Calu3 (cell line): ENCODE measurements at regions not wholly inside any gene's neighbourhood (a gene's known extent, or its start where the extent isn't known, plus 50 kb on each side); places are given as distances from the start of the nearest gene placed in this dataset.

ENCODE experiments used
- BruUV-seq: library from RNA; stranded (reverse); fragments of 400-500 nt; replicated peaks from 2 replicates; lab custom pipeline; 2021; lab: Mats Ljungman, UMichigan
- CTCF ChIA-PET: fragments of 300-600 bp; sonication (Branson Sonifier 250); formaldehyde crosslinking; loops from one replicate; lab custom pipeline; 2022; ENCODE audit warnings: antibody characterized with exemption; lab: Charles Lee
- DNase-seq: peaks from one replicate; pipeline ENCODE4 v3.0.0; 2022
- H3K27ac Mint-ChIP-seq: one replicate; pipeline ENCODE4 v1.8.0; 2022; ENCODE audit warnings: mixed read lengths; ENCODE audit not compliant: unreplicated experiment
- H3K27me3 Mint-ChIP-seq: one replicate; pipeline ENCODE4 v1.8.0; 2022; ENCODE audit warnings: mixed read lengths; ENCODE audit not compliant: unreplicated experiment
- H3K36me3 Mint-ChIP-seq: one replicate; pipeline ENCODE4 v1.8.0; 2022; ENCODE audit warnings: mild to moderate bottlenecking, moderate library complexity, mixed read lengths; ENCODE audit not compliant: insufficient read depth, unreplicated experiment
- H3K4me1 Mint-ChIP-seq: one replicate; pipeline ENCODE4 v1.8.0; 2022; ENCODE audit warnings: mild to moderate bottlenecking, low read depth, mixed read lengths; ENCODE audit not compliant: unreplicated experiment
- H3K4me3 Mint-ChIP-seq: one replicate; pipeline ENCODE4 v1.8.0; 2022; ENCODE audit warnings: mild to moderate bottlenecking, low read depth, moderate library complexity, mixed read lengths; ENCODE audit not compliant: unreplicated experiment
- H3K9me3 Mint-ChIP-seq: one replicate; pipeline ENCODE4 v1.8.0; 2022; ENCODE audit warnings: low read depth, mixed read lengths; ENCODE audit not compliant: unreplicated experiment
- intact Hi-C: fragments of 100-400 bp; cut with micrococcal nuclease; formaldehyde crosslinking; loops from one replicate; pipeline ENCODE4 v1.10.0; 2022; ENCODE audit not compliant: unreplicated experiment
- TF ChIP-seq, protein P1 (sequence below): fragments of 200-600 bp; IDR thresholded peaks from one replicate; pipeline ENCODE4 v1.8.0; 2022; ENCODE audit warnings: antibody characterized with exemption; ENCODE audit not compliant: unreplicated experiment

DNA sequence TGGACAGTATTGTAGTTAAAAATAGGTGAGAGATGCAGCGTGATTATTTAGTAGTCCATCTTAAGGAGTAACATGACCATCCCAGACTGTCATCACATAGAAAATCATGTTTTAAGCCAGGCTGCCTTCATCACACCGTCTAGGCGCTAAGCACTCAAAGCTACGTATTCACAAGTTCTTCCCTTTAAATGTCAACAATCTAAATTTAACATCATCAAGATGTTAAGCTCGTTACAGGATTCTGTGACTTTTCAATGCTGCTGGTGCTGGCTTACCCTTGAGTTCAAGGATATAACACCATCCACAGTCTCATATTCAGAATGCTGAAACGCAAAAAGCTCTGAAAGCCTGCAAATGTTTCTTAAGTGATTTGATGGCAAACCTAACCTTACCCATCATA is 109.5 kb upstream of the CDCA7L start:
- H3K4me3 Mint-ChIP-seq, result no peak overlapping the region
- no peak for DNase-seq
- no peaks in the 10 kb centered on the region for H3K4me1 Mint-ChIP-seq
- no TSS peak for BruUV-seq
- CTCF ChIA-PET, result no interaction called here
- no peaks in the 10 kb centered on the region for H3K36me3 Mint-ChIP-seq
- peaks cover 92% of the 10 kb centered on the region for H3K27me3 Mint-ChIP-seq
- TF ChIP-seq, protein P1, sequence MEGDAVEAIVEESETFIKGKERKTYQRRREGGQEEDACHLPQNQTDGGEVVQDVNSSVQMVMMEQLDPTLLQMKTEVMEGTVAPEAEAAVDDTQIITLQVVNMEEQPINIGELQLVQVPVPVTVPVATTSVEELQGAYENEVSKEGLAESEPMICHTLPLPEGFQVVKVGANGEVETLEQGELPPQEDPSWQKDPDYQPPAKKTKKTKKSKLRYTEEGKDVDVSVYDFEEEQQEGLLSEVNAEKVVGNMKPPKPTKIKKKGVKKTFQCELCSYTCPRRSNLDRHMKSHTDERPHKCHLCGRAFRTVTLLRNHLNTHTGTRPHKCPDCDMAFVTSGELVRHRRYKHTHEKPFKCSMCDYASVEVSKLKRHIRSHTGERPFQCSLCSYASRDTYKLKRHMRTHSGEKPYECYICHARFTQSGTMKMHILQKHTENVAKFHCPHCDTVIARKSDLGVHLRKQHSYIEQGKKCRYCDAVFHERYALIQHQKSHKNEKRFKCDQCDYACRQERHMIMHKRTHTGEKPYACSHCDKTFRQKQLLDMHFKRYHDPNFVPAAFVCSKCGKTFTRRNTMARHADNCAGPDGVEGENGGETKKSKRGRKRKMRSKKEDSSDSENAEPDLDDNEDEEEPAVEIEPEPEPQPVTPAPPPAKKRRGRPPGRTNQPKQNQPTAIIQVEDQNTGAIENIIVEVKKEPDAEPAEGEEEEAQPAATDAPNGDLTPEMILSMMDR, result no peak
- H3K27ac Mint-ChIP-seq, result no peak overlapping the region
- H3K9me3 Mint-ChIP-seq, result no peaks in the 10 kb centered on the region
- intact Hi-C loops, result no loop called here

DNA sequence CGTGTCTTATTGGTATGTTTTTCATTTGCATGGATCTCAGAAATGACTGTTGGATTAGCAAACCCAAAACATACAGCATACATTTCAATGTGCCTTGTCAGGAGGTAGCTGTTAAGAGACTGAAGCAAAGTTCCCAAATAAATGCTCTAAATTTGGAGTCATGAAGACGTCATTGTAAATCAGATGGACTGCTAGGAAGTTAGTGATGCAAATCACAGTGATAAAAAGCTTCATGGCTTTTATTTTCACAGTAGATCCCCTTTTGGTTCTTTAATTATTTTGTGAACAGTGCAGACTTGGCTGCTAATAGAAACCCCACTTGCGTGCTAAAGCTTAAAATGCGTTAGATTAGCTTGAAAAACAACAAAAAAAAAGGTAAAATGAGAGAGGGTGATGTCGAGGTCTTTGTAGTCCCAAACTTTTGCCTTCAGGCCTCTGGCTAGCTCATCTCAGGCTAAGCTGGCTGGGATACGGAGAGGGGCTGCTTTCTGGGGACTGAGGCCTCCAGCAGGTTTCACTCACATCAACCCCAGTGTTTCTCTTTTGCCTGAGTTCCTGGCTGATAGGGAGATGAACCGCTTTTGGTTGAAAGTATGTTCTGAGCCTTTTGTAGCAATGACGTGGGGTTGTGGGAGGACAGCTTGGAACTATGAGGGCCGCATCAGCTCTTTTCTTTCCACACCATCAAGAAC is 107.1 kb upstream of the CDCA7L start:
- no TSS peak for BruUV-seq
- peaks cover 93% of the 10 kb centered on the region for H3K27me3 Mint-ChIP-seq
- H3K9me3 Mint-ChIP-seq, result no peaks in the 10 kb centered on the region
- H3K4me1 Mint-ChIP-seq, result no peaks in the 10 kb centered on the region
- intact Hi-C loops, result no loop called here
- no peak for DNase-seq
- CTCF ChIA-PET, result interaction anchor here (1.1 kb wide), 1 partner anchor 17 kb away, joined by 3 read pairs; no protein-coding TSS in a partner anchor
- H3K4me3 Mint-ChIP-seq, result no peak overlapping the region
- no peaks in the 10 kb centered on the region for H3K36me3 Mint-ChIP-seq
- no peak overlapping the region for H3K27ac Mint-ChIP-seq
- TF ChIP-seq, protein P1, result no peak

DNA sequence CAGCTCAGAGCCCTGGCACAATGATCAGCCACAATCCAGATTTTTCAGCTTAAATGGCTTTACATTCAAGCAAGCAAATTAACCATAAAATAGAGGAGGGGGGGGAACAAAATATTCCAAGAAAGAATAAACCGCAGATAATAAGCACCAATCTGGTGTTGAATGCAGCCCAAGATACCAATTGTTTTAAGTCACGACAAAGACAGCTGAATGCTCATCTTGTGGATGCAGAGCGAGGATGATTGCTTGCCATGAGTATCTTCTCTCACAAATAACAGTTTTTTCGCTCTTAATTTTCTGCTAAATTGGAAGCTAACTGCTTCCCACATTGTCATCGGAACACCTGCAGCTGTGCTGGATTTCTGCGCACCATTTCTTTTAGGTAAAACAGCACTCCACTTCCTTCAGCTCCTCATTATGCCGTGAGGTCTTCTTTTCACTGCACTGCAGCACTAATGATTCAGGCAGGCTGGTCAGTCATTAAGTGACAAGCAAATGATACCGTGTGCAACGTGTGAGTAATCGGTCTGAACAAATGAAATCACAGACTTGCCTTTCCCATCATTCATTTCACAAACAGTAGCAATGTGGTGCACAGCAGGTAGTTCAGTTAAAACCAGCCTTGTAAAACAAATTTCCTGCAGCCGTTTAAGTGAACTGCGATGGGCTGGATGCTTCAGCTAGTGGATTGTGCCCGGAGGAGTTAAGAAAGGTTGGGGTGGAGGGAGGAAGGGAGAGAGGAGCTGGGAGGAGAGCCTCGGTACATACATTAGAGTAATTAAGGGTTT is 106.4 kb upstream of the CDCA7L start:
- no peak overlapping the region for H3K27ac Mint-ChIP-seq
- no peaks in the 10 kb centered on the region for H3K4me1 Mint-ChIP-seq

DNA sequence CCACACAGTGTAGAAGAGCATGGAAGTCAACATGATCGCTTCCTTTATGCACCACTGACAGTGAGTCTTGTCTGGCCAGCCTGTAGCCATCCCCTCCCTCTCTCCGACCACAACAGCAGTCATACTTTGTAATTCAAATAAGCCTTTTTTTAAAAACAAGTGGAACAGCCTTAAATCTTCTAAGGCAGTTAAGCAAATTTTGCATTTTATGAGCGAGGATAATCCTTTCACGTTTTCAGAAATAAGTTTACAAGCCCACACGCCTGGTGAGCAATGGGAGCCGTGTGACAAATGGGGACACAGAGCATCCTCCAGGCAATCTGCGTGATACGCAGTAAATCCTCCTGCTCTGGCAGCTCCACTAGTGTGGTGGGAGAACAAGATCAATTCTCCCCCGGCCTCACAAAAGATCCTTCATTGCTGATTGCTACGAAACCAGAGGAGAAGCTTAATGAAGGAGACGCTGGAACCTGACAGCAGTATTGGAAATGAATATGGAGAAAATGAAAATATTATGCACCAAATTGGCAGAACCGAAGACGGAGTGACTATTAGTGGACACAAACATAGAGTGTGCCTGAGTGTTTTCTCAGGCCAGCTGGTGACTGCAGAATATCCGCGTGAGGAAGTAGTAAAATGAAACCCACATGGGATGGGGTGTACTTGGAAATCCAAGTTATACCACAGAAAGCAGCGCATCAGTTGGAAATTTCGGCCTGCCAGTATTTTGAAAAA is 104.2 kb upstream of the CDCA7L start:
- Mint-ChIP-seq H3K36me3 (no peaks in the 10 kb centered on the region), H3K27me3 (peaks cover 92% of the 10 kb centered on the region), H3K4me3 (no peak overlapping the region), H3K27ac (no peak overlapping the region), H3K4me1 (no peaks in the 10 kb centered on the region), H3K9me3 (no peaks in the 10 kb centered on the region)
- no TSS peak for BruUV-seq
- TF ChIP-seq, protein P1, result no peak
- intact Hi-C loops, result no loop called here
- DNase-seq, result no peak
- CTCF ChIA-PET, result no interaction called here

More for the DNA sequence above, 106.4 kb upstream of the CDCA7L start:
- Mint-ChIP-seq H3K27me3 (peaks cover 93% of the 10 kb centered on the region), H3K4me3 (no peak overlapping the region), H3K9me3 (no peaks in the 10 kb centered on the region), H3K36me3 (no peaks in the 10 kb centered on the region)
- no peak for DNase-seq
- CTCF ChIA-PET, result no interaction called here
- BruUV-seq, result no TSS peak
- intact Hi-C loops, result no loop called here
- TF ChIP-seq, protein P1, result no peak
